ENCODE measurements at regions not wholly inside any gene's neighbourhood (a gene's known extent, or its start where the extent isn't known, plus 50 kb on each side); places are given as distances from the start of the nearest gene placed in this dataset.

DNA sequence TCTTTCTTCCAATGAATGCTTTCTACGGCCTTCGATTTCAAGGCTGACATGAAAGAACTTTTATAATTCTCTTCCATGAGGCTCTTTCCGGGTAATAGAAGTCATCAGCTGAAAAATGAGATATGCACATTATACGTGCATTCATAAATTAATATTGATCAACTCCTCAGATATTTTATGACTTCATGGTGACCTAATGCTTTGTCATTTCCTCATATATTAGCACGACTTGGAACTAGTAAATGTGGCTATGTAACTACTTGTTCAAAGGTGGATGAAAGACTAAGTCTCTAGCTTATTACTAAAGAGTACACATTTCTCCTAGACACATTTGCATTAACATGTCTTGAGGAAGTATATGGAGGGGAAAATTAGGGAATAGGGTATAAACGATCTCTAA is 168.8 kb downstream of the HDGFL1 start:
- TF ChIP-seq CEBPB (IDR thresholded peaks at IDR 0.05) (no peak), HDAC2 (IDR thresholded peaks at IDR 0.05) (no peak), POLR2AphosphoS2 (conservative IDR thresholded peaks at IDR 0.05; ENCODE audit: low read length) (no peak), POLR2A (IDR thresholded peaks at IDR 0.05; ENCODE audit: low read length) (no peak), ZC3H11A (IDR thresholded peaks at IDR 0.05) (no peak), MAFK (IDR thresholded peaks at IDR 0.05; ENCODE audit: partially characterized antibody) (no peak), USF2 (IDR thresholded peaks at IDR 0.05) (no peak), RNF2 (IDR thresholded peaks at IDR 0.05; ENCODE audit: borderline replicate concordance, low read depth) (no peak), JUN (IDR thresholded peaks at IDR 0.05) (no peak)
- TF ChIP-seq, protein P1, sequence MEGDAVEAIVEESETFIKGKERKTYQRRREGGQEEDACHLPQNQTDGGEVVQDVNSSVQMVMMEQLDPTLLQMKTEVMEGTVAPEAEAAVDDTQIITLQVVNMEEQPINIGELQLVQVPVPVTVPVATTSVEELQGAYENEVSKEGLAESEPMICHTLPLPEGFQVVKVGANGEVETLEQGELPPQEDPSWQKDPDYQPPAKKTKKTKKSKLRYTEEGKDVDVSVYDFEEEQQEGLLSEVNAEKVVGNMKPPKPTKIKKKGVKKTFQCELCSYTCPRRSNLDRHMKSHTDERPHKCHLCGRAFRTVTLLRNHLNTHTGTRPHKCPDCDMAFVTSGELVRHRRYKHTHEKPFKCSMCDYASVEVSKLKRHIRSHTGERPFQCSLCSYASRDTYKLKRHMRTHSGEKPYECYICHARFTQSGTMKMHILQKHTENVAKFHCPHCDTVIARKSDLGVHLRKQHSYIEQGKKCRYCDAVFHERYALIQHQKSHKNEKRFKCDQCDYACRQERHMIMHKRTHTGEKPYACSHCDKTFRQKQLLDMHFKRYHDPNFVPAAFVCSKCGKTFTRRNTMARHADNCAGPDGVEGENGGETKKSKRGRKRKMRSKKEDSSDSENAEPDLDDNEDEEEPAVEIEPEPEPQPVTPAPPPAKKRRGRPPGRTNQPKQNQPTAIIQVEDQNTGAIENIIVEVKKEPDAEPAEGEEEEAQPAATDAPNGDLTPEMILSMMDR (IDR thresholded peaks at IDR 0.05) = no peak
- TF ChIP-seq, protein P2, sequence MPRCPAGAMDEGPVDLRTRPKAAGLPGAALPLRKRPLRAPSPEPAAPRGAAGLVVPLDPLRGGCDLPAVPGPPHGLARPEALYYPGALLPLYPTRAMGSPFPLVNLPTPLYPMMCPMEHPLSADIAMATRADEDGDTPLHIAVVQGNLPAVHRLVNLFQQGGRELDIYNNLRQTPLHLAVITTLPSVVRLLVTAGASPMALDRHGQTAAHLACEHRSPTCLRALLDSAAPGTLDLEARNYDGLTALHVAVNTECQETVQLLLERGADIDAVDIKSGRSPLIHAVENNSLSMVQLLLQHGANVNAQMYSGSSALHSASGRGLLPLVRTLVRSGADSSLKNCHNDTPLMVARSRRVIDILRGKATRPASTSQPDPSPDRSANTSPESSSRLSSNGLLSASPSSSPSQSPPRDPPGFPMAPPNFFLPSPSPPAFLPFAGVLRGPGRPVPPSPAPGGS (IDR thresholded peaks at IDR 0.05) = no peak
- TF ChIP-seq, protein P3, sequence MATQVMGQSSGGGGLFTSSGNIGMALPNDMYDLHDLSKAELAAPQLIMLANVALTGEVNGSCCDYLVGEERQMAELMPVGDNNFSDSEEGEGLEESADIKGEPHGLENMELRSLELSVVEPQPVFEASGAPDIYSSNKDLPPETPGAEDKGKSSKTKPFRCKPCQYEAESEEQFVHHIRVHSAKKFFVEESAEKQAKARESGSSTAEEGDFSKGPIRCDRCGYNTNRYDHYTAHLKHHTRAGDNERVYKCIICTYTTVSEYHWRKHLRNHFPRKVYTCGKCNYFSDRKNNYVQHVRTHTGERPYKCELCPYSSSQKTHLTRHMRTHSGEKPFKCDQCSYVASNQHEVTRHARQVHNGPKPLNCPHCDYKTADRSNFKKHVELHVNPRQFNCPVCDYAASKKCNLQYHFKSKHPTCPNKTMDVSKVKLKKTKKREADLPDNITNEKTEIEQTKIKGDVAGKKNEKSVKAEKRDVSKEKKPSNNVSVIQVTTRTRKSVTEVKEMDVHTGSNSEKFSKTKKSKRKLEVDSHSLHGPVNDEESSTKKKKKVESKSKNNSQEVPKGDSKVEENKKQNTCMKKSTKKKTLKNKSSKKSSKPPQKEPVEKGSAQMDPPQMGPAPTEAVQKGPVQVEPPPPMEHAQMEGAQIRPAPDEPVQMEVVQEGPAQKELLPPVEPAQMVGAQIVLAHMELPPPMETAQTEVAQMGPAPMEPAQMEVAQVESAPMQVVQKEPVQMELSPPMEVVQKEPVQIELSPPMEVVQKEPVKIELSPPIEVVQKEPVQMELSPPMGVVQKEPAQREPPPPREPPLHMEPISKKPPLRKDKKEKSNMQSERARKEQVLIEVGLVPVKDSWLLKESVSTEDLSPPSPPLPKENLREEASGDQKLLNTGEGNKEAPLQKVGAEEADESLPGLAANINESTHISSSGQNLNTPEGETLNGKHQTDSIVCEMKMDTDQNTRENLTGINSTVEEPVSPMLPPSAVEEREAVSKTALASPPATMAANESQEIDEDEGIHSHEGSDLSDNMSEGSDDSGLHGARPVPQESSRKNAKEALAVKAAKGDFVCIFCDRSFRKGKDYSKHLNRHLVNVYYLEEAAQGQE (IDR thresholded peaks at IDR 0.05) = no peak

Data from A549 (cell line).